GM12878 (cell line): ENCODE measurements at regions not wholly inside any gene's neighbourhood (a gene's known extent, or its start where the extent isn't known, plus 50 kb on each side); places are given as distances from the start of the nearest gene placed in this dataset.

Source experiments
- ATAC-seq: fragments of 200-7000 bp; cut with Tn5 transposase; 3 replicates; pipeline ENCODE4 v1.9.1; 2020; ENCODE audit warnings: mild to moderate bottlenecking, moderate library complexity
- BruUV-seq: library from RNA; stranded (reverse); fragments of 400-500 nt; replicated peaks from 2 replicates; lab custom pipeline; 2021; lab: Mats Ljungman, UMichigan
- CTCF ChIA-PET: fragments of 300-600 bp; sonication (Branson Sonifier 250); formaldehyde crosslinking; extraction: SDS; loops from one replicate; lab custom pipeline; 2021; ENCODE audit warnings: inconsistent platforms; lab: Yijun Ruan, JAX
- POLR2A ChIA-PET: fragments of 350-600 bp; formaldehyde crosslinking; extraction: SDS; loops from one replicate; lab custom pipeline; 2021; ENCODE audit warnings: inconsistent platforms; lab: Charles Lee
- RAD21 ChIA-PET: fragments of 300-600 bp; sonication (Branson Sonifier 250); formaldehyde crosslinking; loops from one replicate; lab custom pipeline; 2023; ENCODE audit warnings: antibody characterized with exemption; ENCODE audit not compliant: unreplicated experiment; lab: Charles Lee
- SMC1A ChIA-PET: fragments of 300-600 bp; sonication (Branson Sonifier 250); formaldehyde crosslinking; loops from one replicate; lab custom pipeline; 2023; ENCODE audit not compliant: unreplicated experiment, uncharacterized antibody; lab: Charles Lee
- DNase-seq: peaks from one replicate; pipeline ENCODE4 v3.0.0-alpha.2; 2011; ENCODE audit warnings: low read depth, low spot score
- FAIRE-seq: peaks from 3 replicates; lab custom pipeline; 2011; peaks lifted over from hg19 to GRCh38; lab: Jason Lieb, UNC
- H2AFZ ChIP-seq: 2 replicates; pipeline ENCODE4 v1.6.0; 2011; ENCODE audit warnings: low read depth, low read length, control low read depth; ENCODE audit not compliant: control insufficient read depth
- H3K27ac ChIP-seq: 2 replicates; pipeline ENCODE4 v1.5.1; 2011; ENCODE audit warnings: control low read depth; ENCODE audit not compliant: control insufficient read depth, insufficient read depth
- H3K27me3 ChIP-seq, 2 experiments: replicated peaks in 1 of 2; 2 replicates each; pipeline versions ENCODE4 v1.6.0 to v1.6.1; 2011; ENCODE audit warnings: low read length in 1 of 2; ENCODE audit not compliant: control insufficient read depth in 2 of 2, insufficient read depth in 2 of 2
- H3K36me3 ChIP-seq, 2 experiments: 2 replicates each; pipeline ENCODE4 v1.5.1; 2011; ENCODE audit warnings: low read length in 1 of 2; ENCODE audit not compliant: control insufficient read depth in 2 of 2, insufficient read depth in 2 of 2
- H3K4me1 ChIP-seq: 2 replicates; pipeline ENCODE4 v1.6.1; 2011; ENCODE audit warnings: mild to moderate bottlenecking, low read length, moderate library complexity, mixed read lengths; ENCODE audit not compliant: control insufficient read depth, insufficient read depth
- H3K4me2 ChIP-seq: 2 replicates; pipeline ENCODE4 v1.6.0; 2011; ENCODE audit warnings: control low read depth; ENCODE audit not compliant: control insufficient read depth, insufficient read depth
- H3K4me3 ChIP-seq: fragments of 200-600 bp; sonication (generic); 2 replicates; pipeline ENCODE4 v1.5.1; 2016
- H3K79me2 ChIP-seq: 2 replicates; pipeline ENCODE4 v1.6.0; 2011; ENCODE audit warnings: low read length; ENCODE audit not compliant: control insufficient read depth, insufficient read depth
- H3K9ac ChIP-seq: 2 replicates; pipeline ENCODE4 v1.8.0; 2011; ENCODE audit warnings: low read length, control low read depth, mixed read lengths; ENCODE audit not compliant: control insufficient read depth, insufficient read depth
- H3K9me3 ChIP-seq: replicated peaks from 3 replicates; pipeline ENCODE4 v1.5.1; 2011; ENCODE audit warnings: mild to moderate bottlenecking, low read length; ENCODE audit not compliant: control insufficient read depth, insufficient read depth
- H4K20me1 ChIP-seq: 2 replicates; pipeline ENCODE4 v1.6.0; 2011; ENCODE audit not compliant: control insufficient read depth, insufficient read depth
- GATAD2B ChIP-seq: fragments of 450-650 bp; conservative IDR thresholded peaks from 2 replicates; pipeline ENCODE4 v1.6.1; 2017; ENCODE audit warnings: low read depth, mild to moderate bottlenecking, moderate library complexity
- MTA3 ChIP-seq: IDR thresholded peaks from 2 replicates; pipeline ENCODE4 v1.6.1; 2012; ENCODE audit warnings: low read length, inconsistent platforms, borderline replicate concordance
- MYB ChIP-seq: fragments of 150-350 bp; IDR thresholded peaks from 2 replicates; pipeline ENCODE4 v1.6.1; 2014; ENCODE audit warnings: mild to moderate bottlenecking, low read depth, low read length, borderline replicate concordance
- NBN ChIP-seq: fragments of 450-650 bp; IDR thresholded peaks from 2 replicates; pipeline ENCODE4 v1.6.1; 2016
- NRF1 ChIP-seq: conservative IDR thresholded peaks from 2 replicates; pipeline ENCODE4 v1.6.1; 2011; ENCODE audit warnings: mild to moderate bottlenecking, low read depth, low read length, improper control_type of control experiment
- POLR2AphosphoS2 ChIP-seq: IDR thresholded peaks from 2 replicates; pipeline ENCODE4 v1.6.1; 2011; ENCODE audit warnings: low read depth, mild to moderate bottlenecking, low read length, improper control_type of control experiment, moderate library complexity
- POLR2AphosphoS5 ChIP-seq: IDR thresholded peaks from 2 replicates; pipeline ENCODE4 v1.6.1; 2011; ENCODE audit warnings: mild to moderate bottlenecking, low read length, inconsistent platforms
- RAD51 ChIP-seq: fragments of 450-650 bp; IDR thresholded peaks from 2 replicates; pipeline ENCODE4 v1.6.1; 2016; ENCODE audit warnings: moderate library complexity, mild to moderate bottlenecking, inconsistent platforms
- SREBF1 ChIP-seq: IDR thresholded peaks from 2 replicates; pipeline ENCODE4 v1.6.1; 2012; ENCODE audit warnings: mild to moderate bottlenecking, low read length
- TARDBP ChIP-seq: IDR thresholded peaks from 2 replicates; pipeline ENCODE4 v1.6.1; 2016; ENCODE audit warnings: borderline replicate concordance
- WGBS: methylation state at CpG from one replicate; pipeline ENCODE4 v1.1.6; 2016; ENCODE audit warnings: low lambda C conversion rate; ENCODE audit not compliant: insufficient replicate concordance, insufficient coverage; ENCODE audit errors: missing lambda C conversion rate; 5-methylcytosine and 5-hydroxymethylcytosine counted together
- in situ Hi-C: fragments of 300-500 bp; cut with MboI; formaldehyde crosslinking; loops from 9 replicates; pipeline ENCODE4 v1.14.3; 2018; ENCODE audit warnings: mixed read lengths
- intact Hi-C: fragments of 100-400 bp; cut with micrococcal nuclease; formaldehyde crosslinking; loops from one replicate; pipeline ENCODE4 v1.14.2; 2022; ENCODE audit not compliant: unreplicated experiment
- TF ChIP-seq, protein P1 (sequence below): fragments of 450-650 bp; IDR thresholded peaks from 2 replicates; pipeline ENCODE4 v1.6.1; 2016; ENCODE audit warnings: mild to moderate bottlenecking
- TF ChIP-seq, protein P2 (sequence below): fragments of 450-650 bp; IDR thresholded peaks from 2 replicates; pipeline ENCODE4 v1.6.1; 2018; ENCODE audit warnings: mild to moderate bottlenecking, low read depth, moderate library complexity; ENCODE audit not compliant: partially characterized antibody

DNA sequence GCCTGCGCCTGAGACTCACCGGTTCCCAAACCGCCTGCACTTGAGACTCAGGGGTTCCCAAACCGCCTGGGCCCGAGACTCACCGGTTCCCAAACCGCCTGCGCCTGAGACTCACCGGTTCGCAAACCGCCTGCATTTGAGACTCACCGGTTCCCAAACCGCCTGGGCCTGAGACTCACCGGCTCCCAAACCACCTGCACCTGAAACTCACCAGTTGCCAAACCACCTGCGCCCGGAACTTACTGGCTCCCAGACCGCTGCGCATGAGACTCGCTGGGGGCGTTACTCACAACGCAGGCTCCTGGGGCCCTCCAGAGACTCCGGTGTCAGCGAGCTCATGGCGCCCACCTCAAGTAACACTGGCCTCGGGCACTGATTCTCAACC lies 90.2 kb downstream of the DACT2 start:
- H3K27me3 ChIP-seq, result no peaks in the 10 kb centered on the region
- ChIA-PET SMC1A (no interaction called here), POLR2A (no interaction called here), RAD21 (no interaction called here), CTCF (no interaction called here)
- no peak for TF ChIP-seq TARDBP
- TF ChIP-seq NRF1, result no peak
- TF ChIP-seq, protein P1, sequence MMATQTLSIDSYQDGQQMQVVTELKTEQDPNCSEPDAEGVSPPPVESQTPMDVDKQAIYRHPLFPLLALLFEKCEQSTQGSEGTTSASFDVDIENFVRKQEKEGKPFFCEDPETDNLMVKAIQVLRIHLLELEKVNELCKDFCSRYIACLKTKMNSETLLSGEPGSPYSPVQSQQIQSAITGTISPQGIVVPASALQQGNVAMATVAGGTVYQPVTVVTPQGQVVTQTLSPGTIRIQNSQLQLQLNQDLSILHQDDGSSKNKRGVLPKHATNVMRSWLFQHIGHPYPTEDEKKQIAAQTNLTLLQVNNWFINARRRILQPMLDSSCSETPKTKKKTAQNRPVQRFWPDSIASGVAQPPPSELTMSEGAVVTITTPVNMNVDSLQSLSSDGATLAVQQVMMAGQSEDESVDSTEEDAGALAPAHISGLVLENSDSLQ, result no peak
- TF ChIP-seq SREBF1, result no peak
- no peak for TF ChIP-seq MYB
- no peak for TF ChIP-seq MTA3
- TF ChIP-seq, protein P2, sequence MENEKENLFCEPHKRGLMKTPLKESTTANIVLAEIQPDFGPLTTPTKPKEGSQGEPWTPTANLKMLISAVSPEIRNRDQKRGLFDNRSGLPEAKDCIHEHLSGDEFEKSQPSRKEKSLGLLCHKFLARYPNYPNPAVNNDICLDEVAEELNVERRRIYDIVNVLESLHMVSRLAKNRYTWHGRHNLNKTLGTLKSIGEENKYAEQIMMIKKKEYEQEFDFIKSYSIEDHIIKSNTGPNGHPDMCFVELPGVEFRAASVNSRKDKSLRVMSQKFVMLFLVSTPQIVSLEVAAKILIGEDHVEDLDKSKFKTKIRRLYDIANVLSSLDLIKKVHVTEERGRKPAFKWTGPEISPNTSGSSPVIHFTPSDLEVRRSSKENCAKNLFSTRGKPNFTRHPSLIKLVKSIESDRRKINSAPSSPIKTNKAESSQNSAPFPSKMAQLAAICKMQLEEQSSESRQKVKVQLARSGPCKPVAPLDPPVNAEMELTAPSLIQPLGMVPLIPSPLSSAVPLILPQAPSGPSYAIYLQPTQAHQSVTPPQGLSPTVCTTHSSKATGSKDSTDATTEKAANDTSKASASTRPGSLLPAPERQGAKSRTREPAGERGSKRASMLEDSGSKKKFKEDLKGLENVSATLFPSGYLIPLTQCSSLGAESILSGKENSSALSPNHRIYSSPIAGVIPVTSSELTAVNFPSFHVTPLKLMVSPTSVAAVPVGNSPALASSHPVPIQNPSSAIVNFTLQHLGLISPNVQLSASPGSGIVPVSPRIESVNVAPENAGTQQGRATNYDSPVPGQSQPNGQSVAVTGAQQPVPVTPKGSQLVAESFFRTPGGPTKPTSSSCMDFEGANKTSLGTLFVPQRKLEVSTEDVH, result no peak
- no peak for TF ChIP-seq GATAD2B
- no peak for TF ChIP-seq RAD51
- no peak for TF ChIP-seq NBN
- no peak for TF ChIP-seq POLR2AphosphoS2
- no peak for TF ChIP-seq POLR2AphosphoS5
- intact Hi-C loops (no loop called here), in situ Hi-C loops (no loop called here)
- H4K20me1 ChIP-seq, result no peaks in the 10 kb centered on the region
- no peaks in the 10 kb centered on the region for H3K9me3 ChIP-seq
- FAIRE-seq, result no peak
- no peak overlapping the region for H2AFZ ChIP-seq
- ATAC-seq, result no peak
- no peak overlapping the region for H3K9ac ChIP-seq
- no peak overlapping the region for H3K27ac ChIP-seq
- H3K79me2 ChIP-seq, result no peaks in the 10 kb centered on the region
- whole genome bisulfite sequencing, result 73% methylated on average over 25 of the region's 25 CpGs
- H3K36me3 ChIP-seq, result no peaks in the 10 kb centered on the region
- no TSS peak for BruUV-seq
- no peak overlapping the region for H3K4me3 ChIP-seq
- DNase-seq, result no peak
- H3K4me1 ChIP-seq, result no peaks in the 10 kb centered on the region
- no peak overlapping the region for H3K4me2 ChIP-seq
